Neutrophil (primary cell): ENCODE measurements at regions not wholly inside any gene's neighbourhood (a gene's known extent, or its start where the extent isn't known, plus 50 kb on each side); places are given as distances from the start of the nearest gene placed in this dataset.
"Not testable (repeated sequence)": the region's sequence is repeated elsewhere in the genome, so short reads cannot be mapped to it uniquely, and the experiment has no call there.

Experiments
- H3K27ac ChIP-seq: fragments of 200-600 bp; sonication (generic); 2 replicates; pipeline ENCODE4 v1.5.1; 2016; ENCODE audit warnings: mild to moderate bottlenecking, moderate library complexity
- H3K27me3 ChIP-seq: fragments of 200-600 bp; sonication (generic); 2 replicates; pipeline ENCODE4 v1.6.0; 2016; ENCODE audit warnings: mild to moderate bottlenecking
- H3K36me3 ChIP-seq: fragments of 200-600 bp; sonication (generic); 2 replicates; pipeline ENCODE4 v1.5.1; 2017
- H3K4me1 ChIP-seq, 2 experiments: fragments of 200-600 bp in 1 of 2; sonication (generic) in 1 of 2; 1 replicate in 1 of 2; 2 replicates in 1 of 2; pipeline versions ENCODE4 v1.5.1 to v1.6.1; 2013 to 2016; ENCODE audit warnings: low read depth in 1 of 2, low read length in 1 of 2, mild to moderate bottlenecking in 1 of 2, moderate library complexity in 1 of 2; ENCODE audit not compliant: control insufficient read depth in 1 of 2, insufficient read depth in 1 of 2
- H3K4me3 ChIP-seq, 2 experiments: fragments of 200-600 bp in 1 of 2; sonication (generic) in 1 of 2; 1 replicate in 1 of 2; 2 replicates in 1 of 2; pipeline ENCODE4 v1.5.1; 2013 to 2016; ENCODE audit warnings: low read depth in 1 of 2, low read length in 1 of 2, mild to moderate bottlenecking in 1 of 2, moderate library complexity in 1 of 2
- H3K9me3 ChIP-seq: fragments of 200-600 bp; sonication (generic); 2 replicates; pipeline ENCODE4 v1.5.1; 2016
- TF ChIP-seq, protein P1 (sequence below): fragments of 200-600 bp; sonication (generic); IDR thresholded peaks from 2 replicates; pipeline ENCODE4 v1.5.1; 2016; ENCODE audit warnings: antibody characterized with exemption

DNA sequence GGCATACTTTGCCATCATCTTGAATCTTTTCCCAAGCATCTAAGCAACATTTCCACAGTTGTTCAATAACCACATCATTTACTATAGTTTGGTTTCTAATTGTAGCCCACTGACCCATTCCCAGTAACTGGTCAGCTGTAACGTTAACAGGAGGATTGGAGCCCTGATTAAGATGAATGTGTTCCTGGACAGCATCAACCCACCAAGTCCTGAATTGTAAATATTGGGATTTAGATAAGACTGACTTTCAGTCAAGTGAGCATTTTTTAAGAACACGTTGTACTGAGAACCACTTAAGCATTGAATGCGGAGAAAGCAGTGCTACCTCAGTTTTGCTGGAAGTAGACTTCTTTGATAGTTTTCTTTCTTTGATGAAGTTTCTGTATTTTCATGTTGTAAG, 53.3 kb upstream of the ARL4D start:
- not testable (repeated sequence) for H3K36me3 ChIP-seq, H3K4me1 ChIP-seq, H3K4me3 ChIP-seq, H3K27ac ChIP-seq
- Histone ChIP-seq H3K27me3 (peaks cover 30% of the 10 kb centered on the region), H3K9me3 (peaks cover 34% of the 10 kb centered on the region)

DNA sequence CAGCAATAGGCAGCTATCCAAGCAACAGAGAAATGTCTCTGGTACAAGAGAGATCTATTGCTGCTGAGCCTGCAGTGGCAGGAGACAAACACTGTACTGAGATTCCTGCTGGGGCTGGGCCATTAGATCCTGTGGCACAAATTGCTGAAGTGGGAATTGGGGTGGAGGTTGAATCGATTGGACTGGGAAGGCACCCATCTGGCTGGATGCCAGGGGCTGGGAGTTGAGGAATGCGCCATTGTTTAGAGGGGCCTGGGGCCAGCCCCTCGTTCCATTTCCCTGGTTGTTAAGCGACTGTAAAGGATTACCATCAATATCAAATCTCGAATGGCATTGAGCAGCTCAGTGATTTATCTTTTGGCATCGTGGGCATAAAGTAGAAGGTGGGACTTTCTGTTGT, 54.1 kb upstream of the ARL4D start:
- no peaks in the 10 kb centered on the region for H3K4me1 ChIP-seq
- peaks cover 29% of the 10 kb centered on the region for H3K9me3 ChIP-seq
- no peak overlapping the region for H3K4me3 ChIP-seq
- H3K36me3 ChIP-seq: no peaks in the 10 kb centered on the region
- H3K27ac ChIP-seq: no peak overlapping the region
- TF ChIP-seq, protein P1, sequence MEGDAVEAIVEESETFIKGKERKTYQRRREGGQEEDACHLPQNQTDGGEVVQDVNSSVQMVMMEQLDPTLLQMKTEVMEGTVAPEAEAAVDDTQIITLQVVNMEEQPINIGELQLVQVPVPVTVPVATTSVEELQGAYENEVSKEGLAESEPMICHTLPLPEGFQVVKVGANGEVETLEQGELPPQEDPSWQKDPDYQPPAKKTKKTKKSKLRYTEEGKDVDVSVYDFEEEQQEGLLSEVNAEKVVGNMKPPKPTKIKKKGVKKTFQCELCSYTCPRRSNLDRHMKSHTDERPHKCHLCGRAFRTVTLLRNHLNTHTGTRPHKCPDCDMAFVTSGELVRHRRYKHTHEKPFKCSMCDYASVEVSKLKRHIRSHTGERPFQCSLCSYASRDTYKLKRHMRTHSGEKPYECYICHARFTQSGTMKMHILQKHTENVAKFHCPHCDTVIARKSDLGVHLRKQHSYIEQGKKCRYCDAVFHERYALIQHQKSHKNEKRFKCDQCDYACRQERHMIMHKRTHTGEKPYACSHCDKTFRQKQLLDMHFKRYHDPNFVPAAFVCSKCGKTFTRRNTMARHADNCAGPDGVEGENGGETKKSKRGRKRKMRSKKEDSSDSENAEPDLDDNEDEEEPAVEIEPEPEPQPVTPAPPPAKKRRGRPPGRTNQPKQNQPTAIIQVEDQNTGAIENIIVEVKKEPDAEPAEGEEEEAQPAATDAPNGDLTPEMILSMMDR: no peak
- H3K27me3 ChIP-seq: peaks cover 30% of the 10 kb centered on the region

DNA sequence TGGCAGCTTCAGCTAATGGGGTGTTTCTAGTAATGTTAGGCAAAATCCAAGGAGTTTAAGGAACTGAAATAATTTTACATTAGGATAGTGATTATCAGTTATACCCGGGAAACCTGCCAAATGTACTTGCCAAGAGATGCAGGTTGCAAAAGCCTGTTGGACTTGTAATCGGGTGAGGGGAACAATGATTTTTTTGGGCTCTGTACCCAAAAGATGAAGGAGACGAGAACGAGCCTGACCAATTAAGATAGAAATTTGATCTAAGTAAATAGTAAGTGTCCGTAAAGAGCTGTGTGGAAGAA, 56.3 kb upstream of the ARL4D start:
- H3K4me1 ChIP-seq: no peaks in the 10 kb centered on the region
- peaks cover 8% of the 10 kb centered on the region for H3K9me3 ChIP-seq
- no peak overlapping the region for H3K4me3 ChIP-seq
- no peaks in the 10 kb centered on the region for H3K36me3 ChIP-seq
- peaks cover 30% of the 10 kb centered on the region for H3K27me3 ChIP-seq
- H3K27ac ChIP-seq: no peak overlapping the region
- TF ChIP-seq, protein P1: no peak

DNA sequence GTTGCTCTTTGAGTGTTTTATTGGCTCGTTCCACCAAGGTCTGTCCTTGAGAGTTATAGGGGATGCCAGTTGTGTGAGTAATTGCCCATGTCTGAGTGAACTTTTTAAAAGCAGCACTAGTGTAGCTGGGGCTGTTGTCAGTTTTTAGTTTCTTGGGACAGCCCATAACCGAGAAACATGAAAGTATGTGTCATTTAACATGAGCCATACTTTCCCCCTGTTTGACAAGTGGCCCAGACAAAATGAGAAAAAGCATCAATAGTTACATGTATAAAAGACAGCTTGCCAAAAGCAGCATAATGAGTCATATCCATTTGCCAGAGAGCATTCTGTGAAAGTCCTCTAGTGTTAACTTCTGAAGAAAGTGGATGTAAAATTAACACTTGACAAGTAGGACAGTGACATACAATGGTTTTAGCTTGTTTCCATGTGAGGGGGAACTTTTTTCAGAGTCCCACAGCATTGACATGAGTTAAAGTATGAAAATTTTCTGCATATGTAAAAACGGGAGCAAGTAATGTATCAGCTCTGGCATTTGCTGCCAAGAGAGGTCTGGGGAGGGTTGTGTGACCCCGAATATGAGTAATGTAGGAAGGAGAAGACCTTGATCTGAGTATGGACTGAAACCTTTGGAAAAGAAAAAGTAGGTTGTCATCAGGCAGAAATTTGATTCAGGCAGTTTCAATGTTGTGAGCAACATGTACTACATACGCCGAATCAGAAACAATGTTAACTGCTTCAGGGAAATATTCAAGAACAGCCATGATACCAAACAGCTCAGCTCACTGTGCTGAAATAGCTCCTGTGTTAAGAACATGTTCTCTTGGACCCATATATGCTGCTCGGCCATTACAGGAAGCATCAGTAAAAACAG, 56.8 kb upstream of the ARL4D start:
- Histone ChIP-seq H3K4me1 (no peaks in the 10 kb centered on the region), H3K36me3 (no peaks in the 10 kb centered on the region), H3K27me3 (peaks cover 30% of the 10 kb centered on the region), H3K9me3 (peaks cover 2% of the 10 kb centered on the region), H3K4me3 (no peak overlapping the region), H3K27ac (no peak overlapping the region)
- TF ChIP-seq, protein P1: no peak

DNA sequence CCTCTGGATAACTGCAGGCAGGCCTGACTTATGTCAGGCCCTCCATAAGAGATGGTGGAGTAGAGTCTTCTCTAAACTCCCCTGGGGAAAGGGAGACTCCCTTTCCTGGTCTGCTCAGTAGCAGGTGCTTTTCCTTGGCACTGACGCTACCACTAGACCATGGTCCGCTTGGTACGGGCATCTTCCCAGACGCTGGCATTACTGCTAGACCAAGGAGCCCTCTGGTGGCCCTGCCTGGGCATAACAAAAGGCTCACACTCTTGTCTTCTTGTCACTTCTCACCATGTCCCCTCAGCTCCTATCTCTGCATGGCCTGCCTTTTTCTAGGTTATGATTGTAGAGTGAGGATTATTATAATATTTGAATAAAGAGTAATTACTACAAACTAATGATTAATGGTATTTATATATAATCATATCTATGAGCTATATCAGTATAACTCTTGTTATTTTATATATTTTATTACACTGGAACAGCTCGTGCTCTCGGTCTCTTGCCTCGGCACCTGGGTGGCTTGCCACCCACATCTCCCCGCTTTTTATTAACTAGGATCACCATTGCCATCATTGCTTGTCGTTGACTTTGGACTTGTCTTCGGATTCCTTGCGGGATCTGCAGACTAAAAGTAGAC, 59.8 kb upstream of the ARL4D start:
- Histone ChIP-seq H3K27ac (no peak overlapping the region), H3K36me3 (no peaks in the 10 kb centered on the region), H3K27me3 (peaks cover 29% of the 10 kb centered on the region), H3K9me3 (no peaks in the 10 kb centered on the region), H3K4me3 (no peak overlapping the region), H3K4me1 (peaks cover under 1 to 2% of the 10 kb centered on the region in 2 experiments)
- TF ChIP-seq, protein P1: peak; percentile 40
